Amygdala (tissue), 56 donors: ENCODE measurements at regions not wholly inside any gene's neighbourhood (a gene's known extent, or its start where the extent isn't known, plus 50 kb on each side); places are given as distances from the start of the nearest gene placed in this dataset.

ENCODE experiments used
- DNase-seq, 56 donors: peaks; one replicate each; lab custom pipeline; 2025; lab: John Stamatoyannopoulos, UW

DNA sequence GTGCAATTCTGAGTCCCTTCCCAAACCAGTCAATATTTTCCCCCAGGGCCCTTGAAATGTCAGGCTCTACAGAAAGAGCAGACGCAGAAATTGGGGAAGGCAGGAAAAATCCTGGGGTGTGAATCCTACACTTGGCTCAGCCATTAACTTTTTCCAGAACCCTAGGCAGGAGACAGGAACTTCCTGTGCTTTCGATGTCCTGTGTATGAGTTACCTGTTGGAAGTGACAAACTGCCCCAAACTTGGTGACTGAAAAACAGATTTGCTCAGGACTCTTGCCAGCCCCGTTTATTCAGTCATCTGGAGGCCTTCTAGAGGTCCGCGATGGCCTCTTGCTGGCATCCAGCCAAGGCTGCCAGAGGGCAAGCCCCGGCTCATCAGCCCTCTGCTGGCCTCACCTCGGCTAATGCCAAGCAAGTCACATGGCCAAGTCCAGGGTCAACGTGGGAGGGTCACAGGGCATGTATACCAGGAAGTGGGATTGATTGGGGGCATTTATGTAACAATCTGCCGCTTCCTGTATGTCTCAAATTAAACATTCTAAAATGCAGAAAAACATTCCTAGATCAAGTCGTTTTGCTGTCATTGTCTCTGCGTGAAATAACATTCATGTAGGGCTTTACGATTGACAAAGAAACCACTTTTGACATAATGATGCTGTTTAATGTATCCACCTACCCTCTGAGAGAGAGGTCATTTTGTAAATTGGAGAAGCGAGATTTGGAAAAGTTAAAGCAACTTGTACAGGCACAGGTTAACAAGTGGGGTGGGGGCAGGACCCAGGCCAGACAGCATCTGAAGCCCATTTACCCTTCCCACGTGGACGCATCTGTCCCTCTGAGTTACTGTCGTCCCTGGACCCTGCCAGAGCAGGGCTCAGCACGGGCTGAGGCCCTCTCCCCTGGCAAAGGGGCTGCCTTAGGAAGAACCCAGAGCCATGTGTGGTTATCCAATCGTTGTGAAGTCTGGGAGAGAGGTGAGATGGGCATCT lies 179.4 kb downstream of the INHBB start:
- peak in 1 of 56 donors; percentile 56 for DNase-seq

DNA sequence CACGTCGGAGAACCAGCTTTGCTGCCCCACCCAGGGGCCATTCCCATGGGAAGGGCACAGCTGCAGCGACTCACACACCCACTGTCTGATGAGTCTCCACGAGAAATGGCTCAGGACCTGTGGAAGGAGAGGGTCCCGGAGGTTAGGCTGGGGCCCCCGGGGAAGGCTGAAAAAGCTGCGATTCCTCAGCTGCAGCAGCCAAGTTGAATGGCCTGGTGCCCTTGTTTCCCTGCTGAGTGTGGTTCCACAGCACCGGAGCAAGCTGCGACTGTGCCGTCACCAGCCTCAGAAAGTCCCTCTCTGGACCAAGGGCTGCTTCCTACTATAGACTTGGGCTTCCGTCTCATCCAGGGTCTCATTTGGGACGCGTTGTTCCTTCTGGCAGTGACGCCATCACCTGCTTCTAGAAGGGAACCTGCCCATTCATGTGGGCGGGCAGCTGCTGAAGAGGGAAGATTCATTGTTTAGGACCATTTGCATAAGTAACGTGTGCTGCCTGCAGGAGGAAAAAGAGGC lies 180.2 kb downstream of the INHBB start:
- DNase-seq, result no peak

DNA sequence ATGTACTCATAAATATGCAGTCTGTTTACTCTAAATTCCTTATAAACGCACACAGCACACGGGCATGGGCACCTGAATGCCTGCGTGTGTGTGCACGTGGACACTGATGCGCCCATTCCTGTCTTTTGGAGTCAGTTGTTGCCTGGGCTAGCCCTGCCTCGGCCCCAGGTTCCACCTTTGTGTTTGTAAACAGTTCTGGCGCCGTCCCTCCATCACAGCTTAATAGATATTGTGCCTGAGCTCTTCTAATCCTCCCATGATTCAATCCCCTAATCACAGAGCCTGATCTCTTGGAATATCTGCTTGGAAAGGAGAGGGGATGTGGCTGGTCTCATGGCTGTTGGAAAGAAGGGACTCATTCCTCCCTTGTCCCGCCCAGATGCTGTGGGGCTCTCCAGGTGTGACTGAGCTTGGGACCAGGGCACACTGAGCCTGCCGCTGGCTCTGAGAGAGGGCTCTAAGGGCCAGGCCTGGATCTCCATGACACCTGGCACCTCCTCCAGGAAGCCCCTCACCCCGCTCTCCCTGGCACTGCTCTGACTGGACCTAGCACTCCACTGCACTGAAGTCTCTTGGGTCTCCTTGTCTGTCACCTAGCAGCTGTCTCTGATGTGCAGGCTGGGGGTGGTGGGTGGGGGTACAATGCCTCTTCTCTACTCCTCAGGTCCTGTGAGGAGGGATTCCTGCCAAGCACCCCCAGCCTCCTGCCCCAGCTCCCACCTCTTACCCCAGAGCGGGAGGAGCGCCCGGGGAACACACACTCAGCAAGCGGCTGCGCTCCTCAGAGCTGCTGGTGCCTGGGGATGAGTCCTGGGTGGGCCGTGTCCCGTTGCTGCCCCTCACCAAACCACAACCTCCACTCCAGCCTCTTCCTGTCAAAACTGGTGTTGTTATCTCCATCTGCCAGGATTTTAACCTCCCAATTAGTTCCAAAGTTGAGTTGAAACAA lies 181.3 kb downstream of the INHBB start:
- DNase-seq, result no peak

DNA sequence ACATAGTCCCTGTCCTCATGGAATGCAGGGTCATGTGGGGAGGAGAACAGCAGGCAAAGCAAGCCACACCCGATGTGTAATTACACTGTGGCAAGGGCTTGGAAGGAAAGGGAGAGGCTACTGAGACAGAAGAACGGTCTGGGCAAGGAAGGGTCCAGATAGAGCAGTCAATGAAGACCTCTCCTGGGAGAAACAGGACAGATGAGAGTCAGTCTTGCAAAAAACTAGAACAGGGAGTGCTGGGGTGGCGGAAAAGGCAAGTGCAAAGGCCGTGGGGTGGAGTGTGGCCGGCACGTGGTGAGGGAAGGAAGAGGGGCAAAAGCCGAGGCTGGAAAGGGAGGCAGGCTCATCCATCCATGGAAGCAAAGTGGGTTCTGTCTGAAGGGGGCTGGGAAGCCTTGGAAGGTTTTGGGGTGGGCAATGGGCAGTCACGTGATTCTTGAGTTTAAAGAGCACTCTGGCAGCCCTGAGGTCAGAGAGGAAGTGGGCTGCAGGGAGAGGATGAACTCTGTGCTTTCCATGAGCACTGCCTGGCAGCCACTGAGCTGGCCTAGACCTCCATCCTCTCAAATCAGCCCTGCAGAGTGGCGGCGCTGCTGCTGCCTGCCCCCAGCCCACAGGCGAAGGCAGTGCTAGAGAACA lies 182.2 kb downstream of the INHBB start:
- DNase-seq, result no peak

DNA sequence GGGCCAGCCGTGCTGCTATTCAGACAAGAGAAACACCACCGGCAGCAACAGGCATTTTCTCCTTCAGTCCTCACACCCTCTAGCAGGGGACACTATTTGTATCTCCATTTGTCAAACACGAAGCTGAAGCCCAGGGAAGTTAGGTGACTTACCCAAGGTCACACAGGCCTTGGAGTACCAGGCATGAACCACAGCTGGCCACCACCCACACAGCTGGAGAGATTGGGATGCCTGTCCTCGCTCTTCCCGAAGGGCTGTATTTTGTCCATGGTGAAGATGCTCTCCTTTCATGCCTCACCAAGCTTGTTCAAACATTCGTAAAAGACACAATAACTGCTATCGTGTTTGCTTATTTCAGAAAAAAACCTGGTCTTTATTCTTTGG lies 182.7 kb downstream of the INHBB start:
- no peak for DNase-seq

DNA sequence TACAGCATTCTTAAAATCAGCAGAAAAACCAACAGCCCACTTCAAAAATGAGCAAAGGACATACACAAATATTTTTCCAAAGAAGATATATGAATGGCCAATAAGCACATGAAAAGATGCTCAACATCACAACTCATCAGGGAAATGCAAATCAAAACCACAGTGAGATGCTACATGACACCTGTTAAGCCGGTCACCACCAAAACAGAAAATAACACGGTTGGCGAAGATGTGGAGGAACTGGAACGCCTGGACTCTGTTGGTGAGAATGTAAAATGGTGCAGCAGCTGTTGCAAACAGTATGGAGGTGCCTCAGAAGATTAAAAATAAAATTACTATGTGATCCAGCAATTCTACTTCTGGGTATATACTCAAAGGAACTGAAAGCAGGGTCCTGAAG lies 184.8 kb downstream of the INHBB start:
- DNase-seq, result no peak

DNA sequence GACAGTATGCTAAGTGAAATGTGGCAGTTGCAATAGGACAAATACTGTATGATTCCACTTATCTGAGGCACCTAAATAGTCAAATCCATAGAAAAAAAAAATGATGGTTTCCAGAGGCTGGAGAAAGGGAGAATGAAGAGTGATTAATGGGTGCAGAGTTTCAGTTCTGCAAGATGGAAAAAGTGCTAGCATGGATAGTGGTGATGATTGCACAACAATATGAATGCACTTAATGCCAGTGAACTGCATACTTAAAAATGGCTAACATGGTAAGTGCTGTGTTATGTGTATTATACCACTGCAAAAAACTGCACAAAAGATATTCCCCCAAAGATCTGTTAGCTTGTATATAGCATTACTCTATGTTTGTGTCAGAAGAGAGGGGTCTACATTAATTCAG lies 185.4 kb downstream of the INHBB start:
- DNase-seq, result no peak

DNA sequence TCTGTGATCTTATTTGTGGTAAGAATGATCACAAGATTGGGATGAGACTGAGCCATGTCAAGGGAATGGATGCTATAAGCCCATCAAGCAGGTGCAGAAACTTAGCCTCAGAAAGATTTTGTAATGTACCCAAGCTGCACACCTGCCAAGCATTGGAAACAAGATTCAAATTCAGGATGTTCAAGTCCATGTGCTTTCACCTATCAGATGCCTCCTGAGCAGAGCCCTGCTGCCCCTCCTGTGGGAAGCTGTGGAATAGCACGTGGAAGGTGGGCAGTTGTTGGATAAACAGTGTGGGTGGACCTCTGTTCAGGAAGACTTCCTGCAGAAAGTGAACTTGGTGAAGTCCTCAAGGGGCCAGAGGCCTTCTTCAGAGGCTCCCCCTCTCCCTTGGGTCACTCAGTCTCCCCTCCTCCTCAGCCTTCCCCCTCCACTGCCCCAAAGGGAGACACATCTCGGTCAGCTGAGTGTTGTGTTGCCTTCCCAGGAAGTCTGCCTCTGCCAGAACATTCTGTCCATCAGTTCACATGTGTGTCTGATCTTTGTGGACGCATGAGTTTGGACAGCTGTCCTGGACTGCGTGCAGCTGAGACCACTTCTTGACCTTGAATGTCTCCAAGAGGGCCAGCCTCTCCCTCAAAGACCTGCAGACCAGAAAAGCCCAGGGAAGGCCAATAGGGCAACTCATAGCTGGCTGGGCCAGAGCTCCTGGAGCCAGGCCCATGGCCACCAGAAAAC lies 186.1 kb downstream of the INHBB start:
- no peak for DNase-seq

DNA sequence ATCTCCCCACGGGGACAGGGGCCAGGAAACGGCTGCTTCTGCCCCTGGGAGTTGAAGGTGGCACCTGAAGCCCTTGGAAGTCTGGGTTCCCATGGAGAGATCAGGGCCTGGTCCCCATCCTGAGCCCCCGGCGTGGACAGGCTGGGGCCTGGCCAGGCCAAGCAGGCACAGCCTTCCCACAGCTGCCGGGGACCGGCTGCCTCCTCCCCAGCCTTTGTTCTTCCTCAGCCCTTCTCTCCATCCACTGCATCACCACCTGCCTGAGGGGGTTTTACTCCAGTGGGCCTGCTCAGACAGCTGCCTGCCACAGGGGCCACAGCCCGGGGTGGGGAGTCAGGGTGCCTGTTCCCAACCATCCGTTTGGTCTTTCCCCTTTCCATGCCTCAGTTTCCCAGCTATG lies 187.7 kb downstream of the INHBB start:
- DNase-seq, result no peak

DNA sequence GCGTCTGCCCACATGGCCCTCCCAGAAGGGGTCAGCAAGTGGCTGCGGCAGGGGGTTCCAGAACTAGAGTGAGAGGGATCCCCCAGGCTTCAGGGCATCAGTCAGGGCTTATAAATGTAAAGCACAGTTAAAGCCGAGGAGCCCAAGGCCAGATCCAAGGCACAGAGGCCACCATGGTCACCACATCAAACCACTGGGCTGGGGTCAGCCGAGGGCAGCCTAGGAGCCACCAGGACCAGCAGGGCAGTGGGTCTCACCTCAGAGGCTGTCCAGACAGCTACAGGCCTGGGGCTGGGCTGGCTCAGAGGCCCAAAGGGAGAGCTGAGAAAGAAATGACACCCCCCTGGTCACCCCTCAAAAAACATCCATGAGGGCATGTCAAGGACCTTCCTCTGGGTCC lies 188.5 kb downstream of the INHBB start:
- DNase-seq, result no peak

DNA sequence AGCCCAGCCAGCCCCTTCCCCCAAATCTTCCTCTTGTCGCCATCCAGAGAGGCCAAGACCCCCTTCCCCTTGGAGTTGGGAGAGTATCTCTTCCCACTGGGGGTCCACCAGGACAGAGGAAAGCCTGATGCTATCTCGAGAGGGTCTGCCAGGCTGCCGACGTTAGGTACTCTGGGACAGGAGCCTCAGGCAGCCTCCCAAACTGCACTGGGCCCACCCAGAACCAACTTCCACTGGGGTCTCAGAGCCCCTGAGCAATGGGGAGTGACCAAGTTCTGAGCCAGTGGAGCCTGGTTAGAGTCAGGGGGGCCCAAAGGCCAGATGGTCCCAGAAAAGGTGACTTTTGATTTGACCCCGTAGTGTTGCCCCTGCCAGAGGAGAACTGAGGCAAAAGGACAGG lies 189.1 kb downstream of the INHBB start:
- no peak for DNase-seq

DNA sequence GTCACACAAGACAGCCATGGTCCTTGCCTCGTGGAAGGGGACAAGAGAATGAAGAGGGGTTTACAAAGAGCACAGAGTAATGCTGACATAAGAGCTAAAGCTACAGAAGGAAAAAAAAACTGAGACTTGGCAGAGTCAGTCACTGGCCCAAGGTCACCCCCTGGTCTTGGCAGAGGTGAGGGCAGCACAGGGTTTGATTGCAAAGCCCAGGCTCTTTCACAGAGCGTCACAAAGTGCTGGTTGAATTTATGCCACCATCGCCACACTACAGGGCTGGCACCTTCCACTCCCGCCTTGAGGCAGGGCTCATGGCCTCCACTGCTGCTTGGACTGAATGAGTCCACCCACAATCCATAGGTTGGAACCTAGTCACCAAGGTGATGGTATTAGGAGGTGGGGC lies 190.2 kb downstream of the INHBB start:
- DNase-seq, result peak in 1 of 56 donors; percentile 13

DNA sequence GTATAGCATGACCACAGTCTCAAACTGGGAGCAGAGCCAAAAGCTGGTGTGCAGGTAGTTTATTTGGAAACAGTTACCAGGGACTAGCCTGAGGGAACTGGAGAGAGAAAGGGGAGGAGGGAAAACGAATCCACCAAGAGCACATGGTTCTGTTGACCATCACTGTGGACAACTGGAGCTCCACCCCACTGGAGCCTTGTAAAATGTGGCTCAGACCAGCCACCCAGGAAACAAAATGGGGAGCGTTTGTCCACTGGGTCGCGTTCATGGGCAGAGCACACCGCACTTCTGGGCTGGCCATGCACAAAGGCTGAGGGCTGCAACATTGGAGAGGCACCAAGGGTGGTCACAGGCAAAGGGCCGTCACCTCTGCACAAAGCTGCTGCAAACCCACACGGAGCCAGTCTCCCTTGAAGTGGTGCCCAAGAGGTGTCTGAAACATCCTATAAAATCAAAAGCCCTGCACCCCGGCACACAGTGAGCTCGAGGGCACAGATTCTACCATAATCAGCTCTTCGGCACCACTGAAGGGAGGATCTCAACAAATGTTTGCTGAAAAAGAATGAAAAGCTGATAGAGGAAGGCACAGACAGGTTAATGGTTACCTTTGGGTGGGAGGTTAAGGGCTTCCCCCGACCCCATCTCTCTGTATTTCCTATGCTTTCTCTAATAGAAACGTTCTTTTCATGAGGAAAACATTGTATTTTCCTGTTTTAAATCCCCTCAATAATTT lies 192.9 kb downstream of the INHBB start:
- DNase-seq, result no peak

DNA sequence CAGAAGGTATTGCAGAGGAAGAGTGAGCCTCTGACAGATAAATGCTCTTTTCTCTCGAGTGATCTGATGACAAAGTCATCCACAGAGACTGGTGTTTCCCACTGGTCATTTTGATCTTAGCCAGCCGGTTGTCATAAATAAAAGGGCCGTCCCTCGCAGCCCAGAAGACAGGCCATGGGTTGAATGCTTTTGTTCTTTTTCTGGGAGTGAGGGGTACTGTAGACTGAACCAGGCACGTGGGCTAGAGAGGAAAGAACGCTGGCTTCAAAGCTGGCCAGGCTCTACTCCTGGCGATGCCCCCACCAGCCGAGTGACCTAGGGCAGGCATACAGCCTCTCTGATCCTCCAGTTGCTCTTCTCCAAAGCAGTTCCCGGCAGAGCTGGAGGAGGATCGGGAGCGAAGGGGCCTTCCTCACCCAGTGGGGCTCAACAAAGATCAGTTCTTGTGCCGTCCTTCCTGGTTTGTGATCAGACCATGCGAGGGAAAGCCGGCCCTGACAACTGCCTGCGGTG lies 193.5 kb downstream of the INHBB start:
- no peak for DNase-seq

DNA sequence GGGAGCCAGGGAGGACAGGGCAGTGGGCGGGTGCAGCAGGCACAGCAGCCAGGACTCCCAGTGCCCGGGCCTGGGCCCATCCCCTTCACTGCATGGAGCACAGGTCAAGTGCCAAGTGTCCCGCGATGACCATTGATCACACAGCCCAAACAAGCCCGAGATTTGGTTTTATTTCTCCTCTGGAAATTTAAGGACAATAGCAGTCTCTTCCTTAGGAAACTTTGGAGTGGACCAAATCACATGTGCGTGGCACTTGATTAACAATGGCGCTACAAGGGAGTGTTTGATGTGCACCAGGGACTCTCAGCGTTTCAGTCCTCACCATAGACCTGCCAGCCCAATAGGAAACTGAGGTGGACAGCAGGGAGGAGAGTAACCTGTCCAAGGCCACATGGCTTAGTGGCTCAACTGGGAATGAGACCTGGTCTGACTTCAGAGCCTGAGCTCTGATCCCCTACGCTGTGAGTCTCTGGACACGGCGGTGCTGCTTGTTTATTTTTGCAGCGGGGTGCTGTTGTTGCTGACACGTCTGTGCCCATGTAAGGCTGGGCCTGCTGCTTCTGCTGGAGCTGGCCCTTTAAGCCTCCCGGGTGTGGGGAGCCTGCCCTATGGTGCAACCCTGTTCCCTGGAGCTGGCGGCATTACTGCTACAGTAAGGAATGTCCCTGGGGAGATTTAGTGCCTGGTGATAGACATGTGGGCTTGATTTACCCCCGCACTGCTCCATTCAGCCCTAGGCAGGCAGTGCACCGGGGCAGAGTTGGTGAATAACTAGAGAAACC lies 194.2 kb downstream of the INHBB start:
- DNase-seq, result no peak

DNA sequence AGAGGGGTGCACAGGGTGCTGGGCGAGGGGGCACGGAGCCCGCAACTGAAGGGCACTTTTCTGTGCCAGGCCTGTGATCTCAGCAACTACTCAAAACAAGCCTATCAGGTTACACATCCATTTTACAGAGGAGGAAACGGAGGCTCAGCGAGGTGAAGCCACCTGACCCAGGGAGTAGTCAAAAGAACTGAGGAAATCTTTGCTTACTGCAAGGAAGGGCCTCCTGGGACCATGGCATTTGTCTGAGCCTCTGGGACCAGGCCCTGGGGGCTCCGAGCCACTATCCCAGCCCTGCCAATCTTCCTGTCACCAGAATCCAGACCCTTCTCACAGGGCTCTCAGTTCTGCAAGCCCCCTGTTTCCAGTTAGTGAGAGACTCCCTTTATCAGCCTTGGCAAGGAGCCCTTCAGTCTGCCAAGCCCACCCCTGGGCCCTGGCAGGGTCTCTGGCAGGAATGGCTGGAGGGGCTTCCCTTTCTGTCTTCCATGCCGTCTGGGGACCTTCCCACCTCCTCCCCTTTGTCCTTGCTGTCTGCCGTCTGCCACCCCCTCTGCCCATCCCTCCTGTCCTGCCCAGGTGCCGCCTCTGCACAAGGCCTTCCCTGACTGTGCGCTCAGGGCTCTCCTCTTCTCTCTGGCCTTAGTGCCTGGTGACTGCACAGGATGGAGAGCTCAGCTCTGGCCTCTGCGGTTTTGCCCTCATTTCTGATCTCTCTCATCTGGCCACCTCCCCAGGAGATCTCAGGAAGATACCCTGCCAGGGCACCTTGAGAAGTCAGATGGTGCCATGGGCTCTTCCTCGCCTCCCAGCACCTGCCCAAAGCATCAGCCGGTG lies 194.7 kb upstream of the GLI2 start:
- no peak for DNase-seq

DNA sequence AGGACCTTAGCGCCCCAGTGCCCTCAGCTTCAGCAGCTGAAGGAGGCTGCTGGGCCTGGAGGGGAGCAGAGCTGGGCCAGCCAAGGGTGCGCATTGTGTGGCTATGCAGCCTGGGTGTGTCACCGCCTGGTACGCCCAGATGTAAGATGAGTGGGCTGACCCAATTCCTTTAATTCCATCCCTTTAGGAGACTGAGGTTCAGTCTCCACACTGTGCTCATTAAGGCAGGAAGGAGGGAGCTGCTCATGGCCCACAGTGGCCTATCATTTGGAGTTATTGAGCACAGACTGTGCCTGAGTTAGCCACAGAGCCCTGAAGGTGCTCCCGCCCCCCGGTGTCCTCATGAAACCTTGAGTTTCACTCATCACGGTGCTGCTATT lies 194.1 kb upstream of the GLI2 start:
- DNase-seq, result no peak
